Stimulated activated memory B cell treated with anti-CD40 and anti-IgM and Interleukin-4, amounts not matched to agents 10 μg/mL and 1 μg/mL and 100 μg/mL, for 72 hours (primary cell): ENCODE measurements at regions not wholly inside any gene's neighbourhood (a gene's known extent, or its start where the extent isn't known, plus 50 kb on each side); places are given as distances from the start of the nearest gene placed in this dataset.
A peak's percentile ranks its signal among the peaks of the same experiment; 100 is the strongest.

ENCODE experiments used
- ATAC-seq: fragments of 150-1000 bp; cut with Tn5 transposase; 2 replicates; pipeline ENCODE4 v1.10.0; 2021
- H3K27ac Mint-ChIP-seq: one replicate; pipeline ENCODE4 v1.8.0; 2022; ENCODE audit warnings: mild to moderate bottlenecking, mixed read lengths
- H3K27me3 Mint-ChIP-seq: one replicate; pipeline ENCODE4 v1.8.0; 2022; ENCODE audit warnings: mixed read lengths
- H3K36me3 Mint-ChIP-seq: one replicate; pipeline ENCODE4 v1.8.0; 2022; ENCODE audit warnings: mixed read lengths
- H3K4me1 Mint-ChIP-seq: one replicate; pipeline ENCODE4 v1.8.0; 2022; ENCODE audit warnings: mixed read lengths
- H3K4me3 Mint-ChIP-seq: one replicate; pipeline ENCODE4 v1.8.0; 2022; ENCODE audit warnings: mild to moderate bottlenecking, moderate library complexity, mixed read lengths
- H3K9me3 Mint-ChIP-seq: one replicate; pipeline ENCODE4 v1.8.0; 2022; ENCODE audit warnings: mixed read lengths

DNA sequence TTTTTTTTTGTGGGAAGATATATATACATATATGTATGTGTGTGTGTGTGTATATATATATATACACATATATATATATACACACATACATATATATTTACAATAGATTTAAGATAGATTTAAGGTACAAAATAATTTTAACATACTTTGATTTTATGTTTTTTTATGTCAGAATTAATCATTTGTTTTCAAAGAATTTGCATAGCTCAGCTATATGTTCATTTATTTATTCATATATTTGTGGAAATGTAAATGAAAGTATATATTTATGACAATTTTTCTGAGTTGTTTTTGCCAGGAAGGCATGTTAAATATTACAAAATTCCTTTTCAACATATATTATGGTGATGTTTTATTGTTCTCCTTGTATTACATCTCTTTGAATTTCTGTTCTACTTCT lies 887.4 kb upstream of the NOVA1 start:
- Mint-ChIP-seq H3K36me3 (no peaks in the 10 kb centered on the region), H3K4me1 (no peaks in the 10 kb centered on the region), H3K9me3 (no peaks in the 10 kb centered on the region), H3K4me3 (no peak overlapping the region), H3K27ac (no peak overlapping the region), H3K27me3 (no peaks in the 10 kb centered on the region)
- ATAC-seq, result no peak

DNA sequence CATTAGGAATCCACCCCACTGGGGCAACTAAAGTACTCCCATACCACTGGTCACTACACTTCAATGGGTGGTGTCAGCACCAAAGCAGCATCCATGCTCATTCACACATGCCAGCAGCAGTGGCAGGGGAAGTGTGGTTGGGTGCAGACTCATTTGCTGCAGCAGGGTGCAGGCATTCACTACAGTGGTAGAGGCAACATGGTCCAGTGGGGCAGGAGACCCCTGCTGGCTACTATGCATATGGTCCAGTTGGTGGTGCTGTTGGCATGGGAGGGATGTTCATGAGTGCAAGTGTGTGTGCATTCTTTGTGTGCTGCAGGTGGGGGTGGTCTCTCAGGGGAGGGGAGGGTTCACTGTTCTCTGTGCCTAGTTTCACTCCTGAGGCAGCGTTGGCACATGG lies 908.4 kb upstream of the NOVA1 start:
- Mint-ChIP-seq H3K4me3 (no peak overlapping the region), H3K27me3 (no peaks in the 10 kb centered on the region), H3K27ac (no peak overlapping the region), H3K36me3 (no peaks in the 10 kb centered on the region), H3K9me3 (peaks cover 20% of the 10 kb centered on the region), H3K4me1 (no peaks in the 10 kb centered on the region)
- ATAC-seq, result no peak

DNA sequence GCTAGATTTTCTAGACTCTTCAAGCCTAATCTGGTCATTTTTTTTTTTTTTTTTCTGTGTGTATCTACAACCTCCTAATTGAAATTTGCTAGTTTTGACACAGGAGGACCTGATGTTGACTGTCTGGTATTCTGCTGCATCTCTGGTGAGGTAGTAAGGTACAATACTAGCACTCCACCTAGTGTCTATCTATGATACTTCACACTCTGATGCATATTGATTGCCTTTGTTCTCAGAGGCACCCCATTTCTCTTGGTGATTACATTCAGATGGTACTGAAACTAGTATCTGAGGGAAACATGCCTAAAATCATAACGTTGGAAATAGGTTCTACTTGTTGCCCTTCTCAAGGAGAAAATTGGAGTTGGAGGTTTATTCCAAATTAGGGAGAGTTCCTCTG lies 930.5 kb upstream of the NOVA1 start:
- ATAC-seq, result no peak
- Mint-ChIP-seq H3K27ac (no peak overlapping the region), H3K4me1 (no peaks in the 10 kb centered on the region), H3K9me3 (peaks cover 10% of the 10 kb centered on the region), H3K4me3 (no peak overlapping the region), H3K27me3 (no peaks in the 10 kb centered on the region), H3K36me3 (no peaks in the 10 kb centered on the region)

DNA sequence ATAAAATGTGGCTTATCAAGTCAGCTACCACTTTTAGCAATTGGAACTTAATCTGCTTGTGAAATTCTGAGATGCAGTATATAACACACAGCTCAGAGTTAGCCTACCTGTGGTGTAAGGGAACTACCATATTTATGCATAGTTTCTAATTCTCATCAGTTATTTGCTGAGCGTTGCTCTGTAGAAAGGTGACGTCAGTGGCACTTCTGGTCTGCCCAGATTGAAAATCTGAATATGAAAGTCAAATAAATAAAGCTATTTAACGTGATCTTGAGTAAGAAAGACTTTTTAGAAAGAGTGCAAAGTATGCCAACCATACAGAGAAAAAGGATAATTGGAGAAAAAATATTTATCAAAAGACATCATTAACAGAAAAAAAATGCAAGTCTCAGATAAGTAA lies 938.9 kb upstream of the NOVA1 start:
- no peaks in the 10 kb centered on the region for H3K4me1 Mint-ChIP-seq
- H3K4me3 Mint-ChIP-seq, result no peak overlapping the region
- H3K36me3 Mint-ChIP-seq, result no peaks in the 10 kb centered on the region
- H3K27ac Mint-ChIP-seq, result no peak overlapping the region
- H3K9me3 Mint-ChIP-seq, result peaks cover 4% of the 10 kb centered on the region
- no peaks in the 10 kb centered on the region for H3K27me3 Mint-ChIP-seq
- ATAC-seq, result no peak

GRCh38 chr14:27546111-27546510 lies 948.3 kb upstream of the NOVA1 start:
- H3K27me3 Mint-ChIP-seq, result no peaks in the 10 kb centered on the region
- no peaks in the 10 kb centered on the region for H3K36me3 Mint-ChIP-seq
- no peak for ATAC-seq
- H3K9me3 Mint-ChIP-seq, result peaks cover 7% of the 10 kb centered on the region
- no peak overlapping the region for H3K4me3 Mint-ChIP-seq
- H3K4me1 Mint-ChIP-seq, result no peaks in the 10 kb centered on the region
- no peak overlapping the region for H3K27ac Mint-ChIP-seq

DNA sequence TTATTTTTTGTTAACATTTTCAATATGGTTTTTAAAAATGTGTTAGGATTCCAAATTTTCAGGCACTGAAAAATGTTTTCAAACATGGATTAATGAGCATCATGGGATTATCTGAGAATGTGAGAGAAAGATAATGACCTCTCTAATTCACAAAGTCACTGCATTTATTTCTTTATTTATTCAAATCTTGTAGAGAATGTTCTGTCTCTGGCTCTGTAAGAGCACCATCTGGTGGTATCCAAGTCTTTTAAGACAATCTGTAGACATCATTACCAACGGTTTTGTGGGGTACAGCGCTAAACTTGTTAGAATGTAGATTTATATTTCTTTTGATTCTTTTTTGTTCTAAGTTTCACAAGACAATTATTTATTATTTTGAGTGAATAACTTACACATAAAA lies 956.0 kb upstream of the NOVA1 start:
- no peak overlapping the region for H3K4me3 Mint-ChIP-seq
- no peak overlapping the region for H3K27ac Mint-ChIP-seq
- no peaks in the 10 kb centered on the region for H3K4me1 Mint-ChIP-seq
- H3K36me3 Mint-ChIP-seq, result no peaks in the 10 kb centered on the region
- no peak for ATAC-seq
- no peaks in the 10 kb centered on the region for H3K27me3 Mint-ChIP-seq
- H3K9me3 Mint-ChIP-seq, result peaks cover 3% of the 10 kb centered on the region

- Mint-ChIP-seq H3K4me3 (no peak overlapping the region), H3K9me3 (peaks cover 2% of the 10 kb centered on the region), H3K27ac (no peak overlapping the region), H3K4me1 (no peaks in the 10 kb centered on the region), H3K27me3 (no peaks in the 10 kb centered on the region), H3K36me3 (no peaks in the 10 kb centered on the region)
- no peak for ATAC-seq
Measured at GRCh38 chr14:27557445-27557844, 959.6 kb upstream of the NOVA1 start.

DNA sequence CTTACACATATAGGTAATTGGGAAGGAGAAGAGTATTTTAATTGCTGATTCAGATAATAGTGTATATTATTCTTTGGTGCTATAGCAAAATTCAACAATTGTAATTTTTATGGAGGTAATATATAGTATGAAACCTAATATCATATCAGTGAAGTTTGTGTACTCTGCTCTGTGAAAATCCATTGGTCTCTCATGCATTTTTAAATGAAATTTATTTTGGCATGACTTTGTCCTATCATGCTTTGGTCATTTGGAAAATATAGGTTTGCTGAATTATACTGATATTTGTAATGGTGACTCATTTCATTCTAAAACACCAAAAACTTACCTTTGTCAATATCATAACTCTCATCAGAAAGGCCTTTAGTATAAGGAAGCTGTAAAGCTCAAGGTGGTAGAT lies 962.0 kb upstream of the NOVA1 start:
- ATAC-seq, result no peak
- H3K36me3 Mint-ChIP-seq, result no peaks in the 10 kb centered on the region
- no peak overlapping the region for H3K27ac Mint-ChIP-seq
- no peaks in the 10 kb centered on the region for H3K4me1 Mint-ChIP-seq
- no peak overlapping the region for H3K4me3 Mint-ChIP-seq
- H3K27me3 Mint-ChIP-seq, result no peaks in the 10 kb centered on the region
- peaks cover 2% of the 10 kb centered on the region for H3K9me3 Mint-ChIP-seq

GRCh38 chr14:27566843-27567382 lies 969.1 kb upstream of the NOVA1 start:
- Mint-ChIP-seq H3K27ac (no peak overlapping the region), H3K4me3 (no peak overlapping the region), H3K9me3 (no peaks in the 10 kb centered on the region), H3K4me1 (no peaks in the 10 kb centered on the region), H3K27me3 (no peaks in the 10 kb centered on the region), H3K36me3 (no peaks in the 10 kb centered on the region)
- no peak for ATAC-seq

DNA sequence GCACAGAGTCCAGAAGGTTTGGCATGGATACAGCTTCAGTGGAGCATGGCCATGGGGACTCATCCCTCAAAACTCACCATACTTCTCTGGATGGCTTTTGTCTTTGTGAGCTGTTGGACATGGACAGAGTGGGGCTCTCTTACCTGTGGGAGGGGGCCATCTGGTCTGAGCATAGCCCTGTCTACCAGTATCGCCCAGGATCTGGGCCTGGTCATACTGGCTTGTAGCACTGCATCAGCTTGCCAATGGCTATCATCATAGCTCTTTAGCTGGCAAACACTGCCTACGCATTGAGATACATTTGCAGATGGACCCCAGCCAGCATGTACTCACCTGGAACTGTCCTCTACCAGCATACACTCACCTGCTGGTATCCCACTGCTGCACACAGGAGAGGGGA lies 975.2 kb upstream of the NOVA1 start:
- H3K27ac Mint-ChIP-seq, result no peak overlapping the region
- H3K36me3 Mint-ChIP-seq, result no peaks in the 10 kb centered on the region
- H3K27me3 Mint-ChIP-seq, result no peaks in the 10 kb centered on the region
- peaks cover 3% of the 10 kb centered on the region for H3K9me3 Mint-ChIP-seq
- ATAC-seq, result peak; percentile 20
- no peak overlapping the region for H3K4me3 Mint-ChIP-seq
- no peaks in the 10 kb centered on the region for H3K4me1 Mint-ChIP-seq

DNA sequence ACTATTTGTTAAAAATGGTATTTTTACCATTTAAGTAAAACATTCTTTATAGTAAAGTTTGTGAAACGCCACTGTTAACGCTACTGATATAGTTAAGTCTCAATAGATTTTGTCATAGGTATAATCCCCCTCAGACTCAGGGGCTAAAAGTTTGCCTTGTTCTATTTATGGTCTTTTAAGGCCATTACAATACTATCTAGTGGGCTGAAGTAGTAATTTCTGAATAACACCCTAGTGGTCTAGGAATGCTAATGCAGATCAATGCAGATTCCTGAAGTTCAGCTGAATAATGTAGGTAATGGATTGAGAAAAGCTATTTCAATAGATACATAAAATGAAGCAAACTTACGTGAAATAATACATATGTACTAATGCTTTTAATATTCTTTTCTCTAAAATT lies 989.3 kb upstream of the NOVA1 start:
- no peaks in the 10 kb centered on the region for H3K4me1 Mint-ChIP-seq
- no peak for ATAC-seq
- no peaks in the 10 kb centered on the region for H3K27me3 Mint-ChIP-seq
- H3K27ac Mint-ChIP-seq, result no peak overlapping the region
- H3K4me3 Mint-ChIP-seq, result no peak overlapping the region
- H3K9me3 Mint-ChIP-seq, result peaks cover 6% of the 10 kb centered on the region
- no peaks in the 10 kb centered on the region for H3K36me3 Mint-ChIP-seq

GRCh38 chr14:27605282-27605681 lies 1007.4 kb upstream of the NOVA1 start:
- no peaks in the 10 kb centered on the region for H3K4me1 Mint-ChIP-seq

GRCh38 chr14:27608377-27608776 lies 1010.5 kb upstream of the NOVA1 start:
- Mint-ChIP-seq H3K27me3 (no peaks in the 10 kb centered on the region), H3K9me3 (peaks cover 2% of the 10 kb centered on the region), H3K4me1 (no peaks in the 10 kb centered on the region), H3K27ac (no peak overlapping the region), H3K36me3 (no peaks in the 10 kb centered on the region), H3K4me3 (no peak overlapping the region)
- ATAC-seq, result no peak

More at GRCh38 chr14:27605282-27605681, 1007.4 kb upstream of the NOVA1 start:
- Mint-ChIP-seq H3K9me3 (peaks cover 2% of the 10 kb centered on the region), H3K36me3 (no peaks in the 10 kb centered on the region), H3K4me3 (no peak overlapping the region), H3K27ac (no peak overlapping the region), H3K27me3 (no peaks in the 10 kb centered on the region)
- no peak for ATAC-seq

- Mint-ChIP-seq H3K27me3 (no peaks in the 10 kb centered on the region), H3K9me3 (no peaks in the 10 kb centered on the region), H3K36me3 (no peaks in the 10 kb centered on the region)
Measured at GRCh38 chr14:27612121-27612520, 1014.3 kb upstream of the NOVA1 start.

GRCh38 chr14:27613102-27613501 lies 1015.3 kb upstream of the NOVA1 start:
- H3K9me3 Mint-ChIP-seq, result no peaks in the 10 kb centered on the region
- no peak overlapping the region for H3K27ac Mint-ChIP-seq
- H3K4me1 Mint-ChIP-seq, result no peaks in the 10 kb centered on the region
- no peak overlapping the region for H3K4me3 Mint-ChIP-seq
- H3K27me3 Mint-ChIP-seq, result no peaks in the 10 kb centered on the region
- no peaks in the 10 kb centered on the region for H3K36me3 Mint-ChIP-seq
- ATAC-seq, result no peak

More at GRCh38 chr14:27612121-27612520, 1014.3 kb upstream of the NOVA1 start:
- Mint-ChIP-seq H3K4me3 (no peak overlapping the region), H3K27ac (no peak overlapping the region), H3K4me1 (no peaks in the 10 kb centered on the region)
- no peak for ATAC-seq

GRCh38 chr14:27623782-27624181 lies 1025.9 kb upstream of the NOVA1 start:
- H3K27ac Mint-ChIP-seq, result no peak overlapping the region
- H3K36me3 Mint-ChIP-seq, result no peaks in the 10 kb centered on the region
- H3K27me3 Mint-ChIP-seq, result no peaks in the 10 kb centered on the region
- H3K4me3 Mint-ChIP-seq, result no peak overlapping the region
- H3K4me1 Mint-ChIP-seq, result no peaks in the 10 kb centered on the region
- no peak for ATAC-seq
- peaks cover 11% of the 10 kb centered on the region for H3K9me3 Mint-ChIP-seq
